ENCODE measurements at regions not wholly inside any gene's neighbourhood (a gene's known extent, or its start where the extent isn't known, plus 50 kb on each side); places are given as distances from the start of the nearest gene placed in this dataset.

DNA sequence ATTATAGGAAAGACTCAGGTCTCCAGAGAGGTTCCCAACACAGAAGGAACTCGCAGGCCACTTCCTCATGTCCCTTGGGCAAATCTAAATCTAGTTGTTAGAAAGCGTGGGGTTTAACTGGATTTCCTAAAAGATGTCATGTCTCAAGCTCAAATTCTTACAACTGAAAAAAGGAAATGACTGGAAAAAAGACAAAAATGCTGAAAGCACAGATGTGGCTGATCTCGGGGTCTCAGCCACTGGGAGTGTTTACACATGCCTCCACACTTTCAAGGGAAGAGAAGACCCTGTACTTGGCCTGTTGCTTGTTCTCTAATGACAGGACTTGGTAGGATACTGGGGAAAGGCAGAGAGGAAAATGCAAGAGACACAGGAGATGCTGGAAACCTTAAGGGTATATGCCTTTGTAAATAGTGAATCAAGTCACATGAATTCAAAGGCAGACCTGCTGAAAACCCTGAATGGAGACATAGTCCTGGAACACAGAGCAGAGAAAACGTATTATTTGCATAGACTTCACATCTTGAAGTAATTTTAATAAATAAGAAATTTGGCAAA, 160.9 kb upstream of the MEIS1 start:
- Histone ChIP-seq H2BK15ac (ENCODE audit: low read depth, low read length) (no peak overlapping the region), H2AFZ (replicated peaks; ENCODE audit: low read length, poor library complexity) (no peak overlapping the region), H4K91ac (ENCODE audit: insufficient read depth, low read depth, low read length) (no peak overlapping the region), H3K4me1 (ENCODE audit: control insufficient read depth, insufficient read depth, low read length) (no peaks in the 10 kb centered on the region), H3K9me1 (ENCODE audit: insufficient read depth, low read length) (no peaks in the 10 kb centered on the region; the same call in 1 of the 2 replicates), H3K4me2 (ENCODE audit: low read depth, low read length) (no peak overlapping the region), H3K4me3 (ENCODE audit: insufficient read depth, low read depth, low read length) (no peak overlapping the region), H3K4ac (ENCODE audit: low read depth, low read length) (no peak overlapping the region), H2AK5ac (ENCODE audit: low read depth, low read length) (no peak overlapping the region), H2BK5ac (ENCODE audit: low read depth, low read length, poor library complexity, severe bottlenecking) (no peak overlapping the region), H3K14ac (replicated peaks; ENCODE audit: low read depth, low read length) (no peak overlapping the region), H4K20me1 (ENCODE audit: insufficient read depth, low read length) (no peaks in the 10 kb centered on the region), H3K79me1 (ENCODE audit: low read depth in 1 of 2, low read length in 2 of 2) (no peaks in the 10 kb centered on the region), H3K36me3 (ENCODE audit: control insufficient read depth, insufficient read depth, low read length) (no peaks in the 10 kb centered on the region), H2BK20ac (ENCODE audit: low read depth, low read length) (no peak overlapping the region), H2BK120ac (ENCODE audit: low read depth, low read length) (no peak overlapping the region), H3K56ac (ENCODE audit: extremely low read depth, insufficient read depth, low read length) (no peak overlapping the region), H3K9ac (ENCODE audit: low read depth, low read length) (no peak overlapping the region), H3K18ac (ENCODE audit: low read depth, low read length) (no peak overlapping the region), H3K27ac (ENCODE audit: insufficient read depth, low read length) (no peak overlapping the region), H4K8ac (ENCODE audit: low read depth in 2 of 2, low read length in 2 of 2) (no peak overlapping the region), H4K5ac (ENCODE audit: low read depth, low read length) (no peak overlapping the region), H3K9me3 (ENCODE audit: control insufficient read depth, insufficient read depth, low read length) (no peaks in the 10 kb centered on the region), H3K27me3 (ENCODE audit: control insufficient read depth, insufficient read depth, low read length) (peaks cover 3% of the 10 kb centered on the region; the same call in 1 of the 2 replicates), H2AK9ac (replicated peaks; ENCODE audit: low read depth, low read length, poor library complexity) (no peak overlapping the region), H3K23ac (ENCODE audit: low read depth, low read length) (no peak overlapping the region)
- ATAC-seq (ENCODE audit: low read depth) (no peak), DNase-seq (no peak)
- POLR2A ChIA-PET (ENCODE audit: unreplicated experiment) = no interaction called here
- in situ Hi-C loops (cut with MboI; ENCODE audit: low sequenced_read_pairs) (no loop called here), intact Hi-C loops (cut with micrococcal nuclease) (no loop called here), dilution Hi-C loops (cut with HindIII; ENCODE audit: low sequenced_read_pairs, unreplicated experiment) (no loop called here)
- no TSS peak for BruUV-seq (replicated peaks)
- 0% methylated on average over 1 of the region's 4 CpGs; no CpG with 5 or more reads in 1 of the 2 experiments for WGBS, 2 experiments (ENCODE audit: extremely low coverage in 2 of 2, insufficient read length in 1 of 2)
- CTCF ChIA-PET = no interaction called here
- TF ChIP-seq, protein P1, sequence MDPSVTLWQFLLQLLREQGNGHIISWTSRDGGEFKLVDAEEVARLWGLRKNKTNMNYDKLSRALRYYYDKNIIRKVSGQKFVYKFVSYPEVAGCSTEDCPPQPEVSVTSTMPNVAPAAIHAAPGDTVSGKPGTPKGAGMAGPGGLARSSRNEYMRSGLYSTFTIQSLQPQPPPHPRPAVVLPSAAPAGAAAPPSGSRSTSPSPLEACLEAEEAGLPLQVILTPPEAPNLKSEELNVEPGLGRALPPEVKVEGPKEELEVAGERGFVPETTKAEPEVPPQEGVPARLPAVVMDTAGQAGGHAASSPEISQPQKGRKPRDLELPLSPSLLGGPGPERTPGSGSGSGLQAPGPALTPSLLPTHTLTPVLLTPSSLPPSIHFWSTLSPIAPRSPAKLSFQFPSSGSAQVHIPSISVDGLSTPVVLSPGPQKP (IDR thresholded peaks at IDR 0.05; ENCODE audit: borderline replicate concordance, low read depth, low read length) = no peak
- TF ChIP-seq MXI1 (IDR thresholded peaks at IDR 0.05; ENCODE audit: borderline replicate concordance, low read depth, low read length) (no peak), SMC3 (IDR thresholded peaks at IDR 0.05; ENCODE audit: low read depth, low read length) (no peak), RFX5 (IDR thresholded peaks at IDR 0.05; ENCODE audit: low read depth, low read length) (no peak), CHD1 (IDR thresholded peaks at IDR 0.05; ENCODE audit: low read depth, low read length) (no peak), RCOR1 (IDR thresholded peaks at IDR 0.05; ENCODE audit: insufficient replicate concordance, low read length) (no peak), MAFK (IDR thresholded peaks at IDR 0.05; ENCODE audit: low read depth, low read length) (no peak)

All from IMR-90 (cell line).